ENCODE measurements at regions not wholly inside any gene's neighbourhood (a gene's known extent, or its start where the extent isn't known, plus 50 kb on each side); places are given as distances from the start of the nearest gene placed in this dataset.

GRCh38 chr7:41130086-41130485 is 572.8 kb downstream of the INHBA start:
- H3K4me1 Mint-ChIP-seq, result peaks cover 25 to 29% of the 10 kb centered on the region in 2 experiments
- TF ChIP-seq CTCF (conservative IDR thresholded peaks at IDR 0.05), result no peak
- Histone ChIP-seq H2BK15ac (ENCODE audit: low read depth, low read length) (no peak overlapping the region), H4K5ac (ENCODE audit: insufficient read length, low read depth, low read length) (no peak overlapping the region), H2BK20ac (ENCODE audit: low read depth, low read length, poor library complexity, severe bottlenecking) (no peak overlapping the region), H2BK12ac (ENCODE audit: insufficient read length, low read depth, low read length) (no peak overlapping the region), H3T11ph (ENCODE audit: low read length) (no peak overlapping the region), H3K56ac (ENCODE audit: insufficient read length, low read depth, low read length) (no peak overlapping the region), H4K8ac (replicated peaks; ENCODE audit: insufficient read length, low read depth, low read length) (no peak overlapping the region), H3K18ac (ENCODE audit: insufficient read length, low read depth, low read length) (no peak overlapping the region), H3K9ac (ENCODE audit: extremely low read depth, insufficient read length, low read length) (no peak overlapping the region), H3K4me1 (ENCODE audit: insufficient read depth, low read length) (no peaks in the 10 kb centered on the region; the same call in 1 of the 2 replicates), H2BK120ac (ENCODE audit: low read depth, low read length, poor library complexity, severe bottlenecking) (no peak overlapping the region), H3K27ac (ENCODE audit: insufficient read length, low read depth, low read length) (no peak overlapping the region), H3K79me1 (ENCODE audit: insufficient read depth, low read depth, low read length, poor library complexity, severe bottlenecking) (no peaks in the 10 kb centered on the region), H4K20me1 (ENCODE audit: control insufficient read depth, insufficient read depth, insufficient read length) (no peaks in the 10 kb centered on the region), H2BK5ac (ENCODE audit: insufficient read length, low read length) (no peak overlapping the region), H4K91ac (ENCODE audit: insufficient read length, low read depth, low read length) (no peak overlapping the region), H2AK5ac (ENCODE audit: insufficient read length, low read length) (no peak overlapping the region), H3K4ac (ENCODE audit: low read depth, low read length) (no peak overlapping the region), H3K9me3 (ENCODE audit: control insufficient read depth, low read depth, low read length) (no peaks in the 10 kb centered on the region), H3K14ac (ENCODE audit: insufficient read depth, low read length) (no peak overlapping the region), H3K23ac (ENCODE audit: insufficient read length, low read depth, low read length) (no peak overlapping the region), H3K79me2 (ENCODE audit: insufficient read depth, low read length) (no peaks in the 10 kb centered on the region), H3K4me2 (ENCODE audit: insufficient read depth, insufficient read length, low read length) (no peak overlapping the region), H3K23me2 (ENCODE audit: insufficient read length, low read depth, low read length, poor library complexity, severe bottlenecking) (no peaks in the 10 kb centered on the region), H3K27me3 (ENCODE audit: insufficient read depth, low read length) (no peaks in the 10 kb centered on the region), H2AFZ (ENCODE audit: low read length) (no peak overlapping the region)
- H3K9me3 Mint-ChIP-seq, result no peaks in the 10 kb centered on the region
- no CpG with 5 or more reads among the region's 5 CpGs for WGBS (ENCODE audit: extremely low coverage, insufficient read length, low lambda C conversion rate)
- H3K4me3 Mint-ChIP-seq, result no peak overlapping the region
- no peaks in the 10 kb centered on the region; a peak in 1 of 7 replicates for H3K36me3 Mint-ChIP-seq (ENCODE audit: insufficient read depth in 1 of 3, low read depth in 3 of 3)
- H3K27ac Mint-ChIP-seq, result no peak overlapping the region
- no peak for DNase-seq
- H3K27me3 Mint-ChIP-seq (ENCODE audit: low read depth), result no peaks in the 10 kb centered on the region

Data from H9 (cell line).